ENCODE measurements at regions not wholly inside any gene's neighbourhood (a gene's known extent, or its start where the extent isn't known, plus 50 kb on each side); places are given as distances from the start of the nearest gene placed in this dataset.

DNA sequence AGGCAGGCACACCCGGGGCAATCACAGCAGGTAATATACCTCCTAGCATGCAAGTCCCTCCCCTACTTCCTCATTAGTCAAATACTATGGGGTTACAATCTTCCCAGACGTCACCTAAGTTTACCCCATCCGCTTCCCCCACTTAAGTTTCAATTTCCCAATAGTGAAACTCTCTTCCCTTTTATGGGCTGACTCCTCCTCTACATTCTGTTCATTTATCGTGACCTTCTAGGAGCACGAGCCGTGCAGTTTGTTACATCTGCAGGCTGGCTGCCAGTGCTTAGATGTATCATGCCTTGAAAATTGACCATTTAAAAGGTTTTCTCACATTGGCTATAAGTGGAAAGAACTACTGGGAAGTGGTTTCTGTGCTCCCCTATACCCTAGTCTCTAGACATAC is 1357.8 kb upstream of the CRIM1 start:
- TF ChIP-seq MXI1 (IDR thresholded peaks at IDR 0.05; ENCODE audit: low read depth, low read length) (no peak), CTCF (IDR thresholded peaks at IDR 0.05) (no peak), NRF1 (IDR thresholded peaks at IDR 0.05; ENCODE audit: low read depth, low read length) (no peak), TCF12 (IDR thresholded peaks at IDR 0.05) (no peak), EP300 (IDR thresholded peaks at IDR 0.05; ENCODE audit: borderline replicate concordance in 1 of 2, low read depth in 1 of 2, low read length in 1 of 2) (no peak), SMC3 (IDR thresholded peaks at IDR 0.05; ENCODE audit: low read depth, low read length) (no peak), FOXM1 (IDR thresholded peaks at IDR 0.05; ENCODE audit: low read depth) (no peak), USF1 (IDR thresholded peaks at IDR 0.05; ENCODE audit: borderline replicate concordance, low read depth) (no peak), TAF1 (IDR thresholded peaks at IDR 0.05; ENCODE audit: borderline replicate concordance, low read depth, low read length) (no peak), RAD21 (IDR thresholded peaks at IDR 0.05; ENCODE audit: low read length) (no peak), GABPA (IDR thresholded peaks at IDR 0.05; ENCODE audit: low read depth) (no peak), USF2 (IDR thresholded peaks at IDR 0.05; ENCODE audit: borderline replicate concordance, low read depth, low read length) (no peak)
- TF ChIP-seq, protein P1, sequence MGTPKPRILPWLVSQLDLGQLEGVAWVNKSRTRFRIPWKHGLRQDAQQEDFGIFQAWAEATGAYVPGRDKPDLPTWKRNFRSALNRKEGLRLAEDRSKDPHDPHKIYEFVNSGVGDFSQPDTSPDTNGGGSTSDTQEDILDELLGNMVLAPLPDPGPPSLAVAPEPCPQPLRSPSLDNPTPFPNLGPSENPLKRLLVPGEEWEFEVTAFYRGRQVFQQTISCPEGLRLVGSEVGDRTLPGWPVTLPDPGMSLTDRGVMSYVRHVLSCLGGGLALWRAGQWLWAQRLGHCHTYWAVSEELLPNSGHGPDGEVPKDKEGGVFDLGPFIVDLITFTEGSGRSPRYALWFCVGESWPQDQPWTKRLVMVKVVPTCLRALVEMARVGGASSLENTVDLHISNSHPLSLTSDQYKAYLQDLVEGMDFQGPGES (IDR thresholded peaks at IDR 0.05; ENCODE audit: low read depth, low read length), result no peak

Data from SK-N-SH (cell line).